NAMALWA (cell line): ENCODE measurements at regions not wholly inside any gene's neighbourhood (a gene's known extent, or its start where the extent isn't known, plus 50 kb on each side); places are given as distances from the start of the nearest gene placed in this dataset.

Experiments
- DNase-seq: peaks from one replicate; pipeline ENCODE4 v3.0.0-alpha.2; 2015; ENCODE audit warnings: low spot score

DNA sequence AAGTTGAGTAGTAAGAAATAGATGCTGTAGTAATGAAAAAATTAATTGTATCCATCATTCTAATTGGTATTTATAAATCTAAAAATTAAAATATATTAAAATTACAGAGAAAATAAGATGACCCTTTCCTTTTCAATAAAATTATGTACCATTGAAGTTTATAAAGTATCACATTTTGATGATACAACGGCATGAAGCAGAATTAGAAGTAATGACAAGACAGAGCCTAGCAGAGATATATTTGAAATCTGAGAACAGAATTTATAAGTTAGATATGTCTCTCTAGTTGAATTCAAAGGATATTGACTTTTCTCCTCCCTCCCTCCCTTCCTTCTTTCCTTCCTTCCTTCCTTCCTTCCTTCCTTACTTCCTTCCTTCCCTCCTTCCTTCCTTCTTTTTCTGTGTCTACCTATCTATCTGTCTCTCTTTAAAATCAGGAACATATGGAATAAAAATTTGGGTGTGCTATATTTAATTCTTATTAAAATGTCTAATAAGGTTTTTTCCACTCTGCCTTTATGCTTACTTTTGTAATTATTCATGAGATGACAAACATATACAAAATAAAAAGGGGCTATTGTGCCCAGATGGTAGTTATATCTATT, 258.5 kb upstream of the CD180 start:
- no peak for DNase-seq

DNA sequence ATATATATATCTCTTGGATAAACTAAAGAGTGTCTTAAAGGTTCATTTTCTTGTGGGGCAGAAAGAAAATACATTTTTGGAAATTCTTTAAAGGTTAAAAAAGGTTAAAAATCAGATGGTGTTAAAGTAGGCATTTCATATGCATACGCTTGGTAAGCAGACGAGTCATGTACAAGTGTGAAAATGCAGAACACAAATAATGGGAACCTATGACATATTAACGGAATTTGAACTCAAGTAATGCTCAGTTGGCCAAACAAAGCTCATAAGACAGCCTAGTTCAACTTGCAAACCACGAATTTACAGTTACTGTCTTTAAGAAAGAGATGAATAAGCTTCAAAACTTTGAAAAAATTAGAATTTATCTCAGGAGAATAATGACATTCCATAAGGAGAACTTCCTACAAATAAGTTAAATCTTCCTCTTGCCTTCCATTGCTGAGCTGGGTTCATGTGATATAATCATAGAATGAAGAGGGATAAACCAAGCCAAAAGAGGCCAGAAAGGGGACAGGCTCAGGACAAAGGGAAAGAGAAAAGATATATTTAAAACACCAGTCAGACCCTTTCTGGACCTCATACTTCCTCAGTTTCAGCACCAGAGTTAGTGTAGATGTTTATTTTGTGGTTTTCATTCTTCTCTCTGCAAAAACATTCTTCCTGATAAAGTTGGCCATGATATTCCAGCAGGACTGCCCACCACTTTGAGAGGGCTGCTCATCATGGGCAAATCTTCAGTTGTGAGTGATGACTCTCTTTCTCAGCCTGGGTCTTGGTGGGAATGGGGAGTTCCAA, 256.7 kb upstream of the CD180 start:
- no peak for DNase-seq

DNA sequence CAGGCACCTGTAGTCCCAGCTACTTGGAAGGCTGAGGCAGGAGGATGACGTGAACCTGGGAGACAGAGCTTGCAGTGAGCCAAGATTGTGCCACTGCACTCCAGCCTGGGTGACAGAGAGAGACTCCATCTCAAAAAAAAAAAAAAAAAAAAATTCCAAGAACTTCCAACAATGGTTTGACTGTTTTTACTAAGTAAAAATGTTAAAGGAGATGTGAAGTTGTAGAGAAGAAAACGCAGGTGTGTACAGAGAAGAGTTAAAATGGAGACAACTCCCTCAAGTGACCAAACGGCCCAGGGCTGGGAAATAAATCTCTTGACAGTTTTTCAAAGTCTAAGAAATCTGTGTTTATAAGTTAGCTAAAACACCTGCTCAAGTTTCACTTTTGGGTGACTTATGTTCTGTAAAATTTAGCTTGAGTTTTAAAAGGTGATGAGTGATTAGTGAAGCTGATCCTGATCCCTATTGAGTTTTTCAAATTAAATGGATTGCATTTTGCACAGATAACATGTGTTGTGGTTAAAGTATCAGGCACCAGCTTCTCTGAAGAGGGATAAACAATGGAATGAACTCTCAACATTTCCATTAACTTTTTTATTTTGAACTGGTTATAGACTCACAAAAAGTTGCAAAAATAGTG, 255.2 kb upstream of the CD180 start:
- DNase-seq, result no peak

DNA sequence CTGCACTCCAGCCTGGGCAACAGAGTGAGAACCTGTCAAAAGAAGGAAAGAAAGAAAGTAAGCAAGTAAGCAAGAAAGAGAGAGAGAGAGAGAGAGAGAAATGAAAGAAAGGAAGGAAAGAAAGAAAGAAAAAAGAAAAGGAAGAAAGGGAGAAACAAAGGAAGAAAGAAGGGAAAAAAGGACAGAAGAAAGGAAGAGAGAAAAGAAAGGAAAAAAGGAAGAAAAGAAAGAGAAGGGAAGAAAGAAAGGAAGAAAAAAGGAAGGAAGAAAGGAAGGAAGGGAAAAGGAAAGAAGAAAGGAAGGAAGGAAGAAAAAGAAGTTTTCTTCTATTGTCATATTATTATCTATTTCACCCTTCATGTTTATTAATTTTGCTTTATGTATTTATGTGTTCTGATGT, 251.1 kb upstream of the CD180 start:
- no peak for DNase-seq

DNA sequence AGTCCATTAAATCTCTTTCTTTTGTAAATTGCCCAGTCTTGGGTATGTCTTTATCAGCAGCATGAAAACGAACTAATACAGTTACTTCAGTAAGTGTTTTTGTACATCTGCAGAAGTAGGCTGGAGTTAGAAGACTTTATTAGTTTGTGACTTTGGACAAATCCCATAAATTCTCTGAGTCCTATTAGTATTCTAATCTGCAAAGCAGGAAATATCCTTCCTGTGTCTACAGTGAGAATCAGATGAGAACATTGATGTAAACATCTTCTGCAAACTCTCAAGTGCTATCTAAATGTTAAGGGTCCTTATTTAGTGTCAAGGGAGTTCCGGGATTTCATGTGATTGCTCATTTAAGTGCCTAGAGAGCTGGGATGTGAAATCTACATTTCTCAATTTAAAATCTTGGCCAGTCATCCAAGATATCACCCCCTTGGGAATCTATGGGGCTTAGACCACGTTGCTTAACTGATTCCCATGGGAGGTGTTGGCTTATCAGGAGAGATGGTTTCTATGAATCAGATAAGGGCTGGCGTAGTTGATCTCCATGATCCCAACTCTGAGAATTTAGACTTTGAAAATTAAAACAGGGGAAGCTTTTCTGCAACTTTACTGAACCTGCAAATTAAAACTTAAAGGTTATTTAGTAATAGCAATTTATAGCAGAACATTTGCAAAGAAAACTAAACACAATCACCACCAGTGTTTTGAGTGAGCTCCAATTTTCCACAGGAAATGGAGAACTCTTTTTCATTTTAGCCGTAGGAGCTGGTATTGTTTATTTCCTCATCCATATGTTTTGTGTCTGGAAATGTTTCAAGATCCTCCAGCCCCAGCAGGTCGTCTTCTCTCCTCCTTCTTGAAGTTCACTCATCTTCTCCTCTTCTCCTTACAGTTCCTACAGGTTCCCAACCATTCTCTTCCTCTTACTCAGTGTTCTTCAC, 241.6 kb upstream of the CD180 start:
- DNase-seq, result no peak

DNA sequence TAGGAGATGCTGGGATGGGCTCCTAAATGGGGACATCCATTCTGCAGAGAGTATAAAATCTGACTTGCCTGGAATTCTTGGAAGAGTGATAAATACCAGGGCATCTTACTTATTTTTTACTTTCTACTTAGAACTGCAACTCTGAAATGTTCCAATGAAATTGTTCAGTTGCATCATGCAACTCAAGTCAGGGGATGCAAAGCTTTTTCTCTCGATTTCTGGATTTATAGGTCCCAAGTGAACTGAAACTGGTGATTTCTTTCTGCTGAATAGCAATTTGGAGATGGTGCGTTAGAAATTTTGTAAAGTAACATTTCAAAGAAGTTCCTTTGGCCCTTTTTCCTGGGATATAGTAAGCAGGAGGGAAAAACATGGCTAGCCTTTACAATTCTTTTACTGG, 238.4 kb upstream of the CD180 start:
- no peak for DNase-seq

DNA sequence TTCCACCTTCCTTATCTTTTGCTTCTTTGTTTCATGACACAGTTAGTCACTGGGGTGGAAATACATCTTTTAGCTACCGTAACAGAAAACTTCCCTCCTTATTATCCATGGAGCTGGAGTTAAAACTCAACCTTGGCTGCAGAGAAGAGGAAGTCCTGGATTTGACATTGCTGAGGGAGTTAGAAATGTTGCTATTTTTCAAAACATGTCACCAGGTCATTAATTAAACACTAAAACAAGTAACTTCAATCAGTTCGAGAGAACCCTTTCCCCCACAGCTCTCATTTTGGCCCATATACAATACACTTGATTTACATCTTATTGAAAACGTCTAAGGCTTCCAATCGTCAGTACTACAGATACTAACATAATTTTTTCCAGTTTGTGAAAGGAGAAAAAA, 237.9 kb upstream of the CD180 start:
- no peak for DNase-seq

DNA sequence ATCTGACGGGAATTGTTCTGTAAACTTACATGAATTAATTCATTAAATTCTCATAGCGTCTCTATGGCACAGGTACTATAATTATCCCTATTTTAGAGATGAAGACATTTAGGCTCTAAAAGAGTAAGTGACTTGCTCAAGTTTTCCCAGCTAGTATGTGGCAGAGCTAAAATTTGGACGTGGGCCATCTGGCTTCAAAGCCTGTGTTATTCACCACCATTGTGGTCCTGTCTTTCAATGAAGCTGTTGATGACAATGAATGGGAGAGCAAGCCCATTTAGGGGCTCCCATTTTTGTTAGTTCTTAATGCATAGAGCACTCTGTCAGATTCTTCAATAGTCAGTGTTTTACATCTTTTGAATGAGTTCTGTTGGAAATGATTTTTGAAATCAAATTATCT, 236.0 kb upstream of the CD180 start:
- DNase-seq, result no peak

DNA sequence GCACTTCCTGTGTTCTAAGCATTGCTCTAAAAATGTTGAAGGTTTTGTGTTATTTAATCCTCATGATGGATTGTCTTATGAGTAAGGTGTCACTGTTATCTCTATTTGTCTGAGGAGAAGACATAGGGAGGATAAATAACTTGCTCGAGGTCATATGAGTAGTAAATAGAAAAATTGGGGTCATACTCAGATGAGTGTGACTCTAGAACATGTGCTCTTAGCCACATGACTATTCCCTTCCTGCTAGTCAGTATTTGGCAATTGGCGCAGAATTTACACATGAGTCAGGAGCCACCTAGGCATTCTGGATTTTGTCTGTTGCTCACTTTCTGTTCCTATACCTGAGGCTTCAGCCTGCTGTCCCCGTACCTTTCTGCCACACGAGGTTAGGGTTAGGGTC, 234.6 kb upstream of the CD180 start:
- DNase-seq, result no peak

DNA sequence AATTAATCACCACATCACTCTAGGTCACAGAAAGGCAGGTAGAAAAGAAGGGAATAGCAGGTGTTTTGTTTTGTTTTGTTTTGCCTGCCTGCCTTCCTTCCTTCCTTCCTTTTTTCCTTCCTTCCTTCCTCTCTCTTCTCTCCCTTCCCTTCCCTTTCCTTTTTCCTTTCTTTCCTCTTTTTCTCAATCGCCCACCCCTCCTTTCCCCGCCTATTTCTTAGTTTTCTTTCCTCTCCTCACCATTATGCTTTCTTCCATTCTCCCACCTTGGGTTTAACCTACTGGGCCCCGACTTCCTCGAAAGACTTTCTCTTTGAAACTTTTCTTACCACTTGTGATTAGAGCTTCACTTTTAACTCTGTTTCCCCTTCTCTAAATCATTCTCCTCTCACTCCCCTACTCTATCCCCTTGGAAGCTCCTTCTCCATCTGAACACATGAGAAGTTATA, 231.3 kb upstream of the CD180 start:
- DNase-seq, result no peak

DNA sequence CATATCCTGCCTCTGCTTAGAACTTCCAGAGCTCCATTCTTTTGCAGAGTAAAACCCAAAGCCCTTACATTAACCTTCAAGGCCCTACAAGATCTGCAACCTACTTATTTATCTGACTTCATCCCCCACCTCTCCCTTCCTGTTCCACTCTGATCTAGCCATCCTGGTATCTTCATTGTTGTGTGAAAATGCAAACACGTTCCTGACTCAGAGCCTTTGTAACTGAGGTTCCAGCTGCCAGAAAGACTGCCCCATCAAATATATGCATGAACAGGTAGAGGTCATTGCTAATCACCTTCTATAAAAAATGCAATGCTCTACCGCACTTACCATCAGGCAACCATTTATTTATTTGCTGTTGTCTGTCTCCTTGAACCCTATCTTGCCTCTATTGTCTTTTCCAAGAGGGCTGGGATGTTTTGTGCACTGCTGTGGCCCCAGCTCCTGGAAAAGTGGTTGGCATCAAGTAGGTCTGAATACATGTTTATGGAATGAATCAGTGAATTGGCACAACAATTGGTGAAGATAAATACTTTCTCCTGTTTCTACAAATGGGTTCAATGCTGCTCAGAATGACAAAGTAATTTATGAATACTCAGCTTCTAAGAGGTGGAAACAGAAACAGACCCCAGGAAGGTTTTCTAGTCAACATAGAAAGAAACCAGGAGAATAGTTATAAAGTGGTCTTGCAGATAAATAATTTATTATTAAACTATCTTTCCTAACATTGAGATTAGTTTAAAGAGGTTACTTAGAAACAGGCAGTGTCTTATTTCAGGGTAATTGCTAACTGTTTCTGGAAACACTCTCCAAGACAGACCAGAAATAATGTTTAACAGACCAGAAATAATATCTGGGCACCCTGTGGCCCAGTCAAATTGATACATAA, 230.6 kb upstream of the CD180 start:
- DNase-seq, result no peak

DNA sequence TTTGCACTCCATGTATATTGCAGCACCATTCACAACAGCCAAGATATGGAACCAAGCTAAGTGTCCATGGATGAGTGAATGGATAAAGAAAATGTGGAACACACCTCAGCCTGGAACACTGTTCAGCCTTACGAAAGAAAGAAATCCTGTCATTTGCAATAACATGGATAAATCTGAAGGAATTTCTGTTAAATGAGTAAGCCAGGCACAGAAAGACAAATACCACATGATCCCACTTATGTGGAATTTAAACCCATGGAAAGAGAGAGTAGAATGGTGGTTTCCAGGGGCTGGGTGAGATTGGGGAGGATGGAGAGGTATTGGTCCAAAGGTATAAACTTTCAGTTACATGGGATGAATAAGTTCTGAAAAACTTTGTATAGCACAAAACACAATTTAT, 228.9 kb upstream of the CD180 start:
- no peak for DNase-seq

DNA sequence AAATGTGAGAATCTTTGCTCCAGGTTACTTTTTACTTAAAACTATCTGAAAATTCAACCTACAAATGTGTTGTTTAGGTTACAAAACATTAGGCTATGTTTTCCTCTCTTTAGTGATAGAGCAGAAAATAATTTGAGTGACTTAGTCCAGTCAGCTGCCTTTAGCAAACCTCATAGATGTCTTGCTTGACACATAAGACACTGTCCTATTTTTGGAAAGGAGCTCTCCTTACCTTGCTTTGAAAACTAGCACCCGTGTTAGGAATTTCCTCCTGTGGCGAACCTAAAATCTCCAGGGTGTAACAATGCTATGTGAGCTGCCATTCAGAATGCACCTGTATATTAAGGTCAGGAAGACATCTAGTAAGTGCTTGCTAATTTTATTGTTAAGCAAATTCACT, 221.2 kb upstream of the CD180 start:
- no peak for DNase-seq

DNA sequence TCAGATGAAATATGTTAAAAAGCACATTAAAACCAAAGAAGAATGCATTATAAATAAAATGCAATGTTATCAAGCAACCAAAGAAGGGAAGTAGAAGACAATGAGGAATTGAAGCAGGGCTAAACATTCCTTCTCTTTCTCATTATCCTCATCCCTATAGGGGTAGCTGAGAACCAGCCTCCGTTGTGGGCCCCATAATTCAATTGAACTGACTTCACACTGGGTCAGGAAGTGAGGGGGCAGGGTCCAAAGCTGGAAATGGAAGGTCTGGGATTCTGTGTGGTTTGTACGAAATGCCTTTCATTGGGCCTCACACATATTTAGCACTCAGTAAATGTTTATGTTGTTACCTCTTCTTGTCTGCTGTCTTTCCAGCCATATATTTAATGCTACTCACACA, 220.4 kb upstream of the CD180 start:
- no peak for DNase-seq

DNA sequence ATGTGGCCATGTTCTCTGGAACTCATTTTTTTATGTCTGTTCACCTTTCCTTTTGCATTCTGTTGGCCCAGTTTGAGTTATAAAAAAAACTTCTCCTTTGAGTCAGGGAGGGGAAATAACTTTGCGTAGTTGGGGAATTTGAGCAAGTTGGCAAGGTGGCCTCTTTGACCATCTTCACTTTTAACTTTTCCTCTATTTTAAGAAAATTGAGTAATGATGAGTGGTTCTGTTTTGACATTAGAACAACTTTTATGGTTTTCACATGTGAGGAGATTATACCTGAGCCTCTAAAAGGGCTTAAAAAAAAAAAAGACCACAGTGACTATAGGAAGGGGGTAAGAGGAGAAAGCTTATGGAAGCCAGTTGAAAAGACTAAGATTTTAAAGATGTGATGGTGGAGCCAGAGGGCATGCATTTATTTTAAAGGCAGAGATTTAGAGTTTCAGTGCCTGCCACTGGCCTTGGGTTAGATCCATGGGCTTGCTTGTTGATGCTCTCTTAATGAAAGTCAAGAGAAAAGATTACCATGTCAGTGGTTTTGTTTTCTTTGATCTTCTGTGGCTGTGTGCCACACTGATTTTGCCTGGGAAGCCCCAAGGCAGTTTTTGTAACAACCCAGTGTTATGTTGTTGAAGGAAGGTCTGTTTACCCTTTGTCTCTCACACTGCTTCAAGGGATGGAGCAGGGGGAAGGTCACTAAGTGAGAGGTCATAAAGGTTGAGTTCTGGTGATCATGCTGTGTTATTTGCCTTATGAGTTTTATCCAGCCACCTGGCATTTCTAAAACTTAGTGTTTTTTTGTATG, 219.7 kb upstream of the CD180 start:
- no peak for DNase-seq

DNA sequence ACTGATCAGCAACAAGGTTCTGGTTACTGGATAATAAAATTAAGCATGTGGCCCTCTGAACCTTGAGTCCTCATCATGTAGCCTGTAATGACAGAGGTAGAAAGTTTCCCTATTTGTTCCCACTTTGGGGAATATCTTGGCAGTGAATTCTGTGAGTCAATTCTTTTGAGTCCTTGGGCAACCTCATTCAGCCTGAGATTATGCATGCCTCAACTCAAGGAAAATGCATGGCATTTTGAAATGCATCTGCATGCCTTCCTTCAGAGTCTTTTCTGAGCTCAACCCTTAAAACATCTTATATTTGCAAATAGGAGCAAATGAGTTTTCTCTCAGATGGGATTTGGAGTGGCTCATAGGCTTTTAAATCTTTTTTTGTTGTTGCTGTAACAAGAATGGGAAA, 218.1 kb upstream of the CD180 start:
- no peak for DNase-seq

DNA sequence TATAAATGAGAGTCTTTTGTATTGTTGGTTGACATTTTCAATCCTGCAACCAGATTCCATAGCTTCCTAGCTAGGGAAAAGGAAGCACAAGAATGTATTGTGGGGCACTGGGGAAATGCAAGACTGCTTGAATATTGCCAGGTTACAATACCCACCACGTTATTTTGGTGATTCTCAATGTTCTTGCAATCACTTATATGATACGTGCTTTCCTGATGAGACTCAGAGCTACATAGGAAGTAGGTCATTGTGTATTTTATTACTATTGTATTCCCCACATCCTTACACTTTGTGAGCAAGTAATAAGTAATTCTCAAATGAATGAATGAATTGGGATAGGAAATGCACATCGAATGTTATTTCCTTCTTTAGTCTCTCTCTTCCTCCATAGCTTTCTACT, 217.1 kb upstream of the CD180 start:
- DNase-seq, result no peak

DNA sequence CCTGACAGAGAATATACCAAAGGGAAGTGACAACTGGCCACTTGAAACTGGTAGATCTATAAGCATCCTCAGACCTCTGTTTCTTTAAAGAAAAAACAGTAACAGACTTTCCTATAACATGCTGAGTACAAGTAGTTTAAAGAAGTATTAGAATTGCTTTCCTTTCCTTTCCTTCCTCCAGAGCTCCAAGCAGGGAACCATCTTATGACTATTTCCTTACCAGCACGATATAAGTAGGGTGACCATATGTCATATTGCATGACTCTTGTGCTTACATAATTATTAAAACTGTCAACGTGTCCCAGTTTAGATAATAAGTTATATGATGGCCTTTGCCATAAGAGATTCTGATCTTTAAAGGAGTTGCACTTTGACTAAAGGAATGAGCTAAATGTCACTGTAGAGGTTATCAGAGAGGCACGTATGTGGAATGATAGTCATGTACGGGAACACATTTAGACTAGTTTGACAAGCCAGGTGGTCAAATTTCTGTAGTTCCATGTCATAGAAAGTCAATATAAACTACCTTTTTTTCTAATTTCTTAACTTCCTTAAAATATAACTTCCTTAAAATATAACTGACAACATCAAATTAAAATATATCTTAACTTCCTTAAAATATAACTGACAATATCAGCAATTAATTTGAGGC, 212.7 kb upstream of the CD180 start:
- no peak for DNase-seq

DNA sequence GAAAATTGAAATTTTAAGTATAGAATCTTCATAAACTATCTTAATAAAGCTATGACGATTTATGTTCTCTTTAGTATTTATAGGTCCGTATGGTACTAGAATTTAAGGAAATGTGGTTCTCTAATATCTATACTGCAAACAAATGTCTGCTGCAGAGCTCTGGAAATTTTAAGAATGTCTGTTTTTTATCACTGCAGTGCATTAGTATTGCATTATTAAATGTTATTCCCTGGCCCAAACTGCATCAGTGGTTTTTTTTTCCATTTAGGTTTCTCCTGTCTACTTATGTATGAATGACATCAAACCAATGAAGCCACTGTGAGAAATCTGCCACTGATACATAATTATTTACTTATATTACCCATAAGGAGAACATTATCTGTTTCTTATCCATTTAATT, 211.4 kb upstream of the CD180 start:
- DNase-seq, result no peak

DNA sequence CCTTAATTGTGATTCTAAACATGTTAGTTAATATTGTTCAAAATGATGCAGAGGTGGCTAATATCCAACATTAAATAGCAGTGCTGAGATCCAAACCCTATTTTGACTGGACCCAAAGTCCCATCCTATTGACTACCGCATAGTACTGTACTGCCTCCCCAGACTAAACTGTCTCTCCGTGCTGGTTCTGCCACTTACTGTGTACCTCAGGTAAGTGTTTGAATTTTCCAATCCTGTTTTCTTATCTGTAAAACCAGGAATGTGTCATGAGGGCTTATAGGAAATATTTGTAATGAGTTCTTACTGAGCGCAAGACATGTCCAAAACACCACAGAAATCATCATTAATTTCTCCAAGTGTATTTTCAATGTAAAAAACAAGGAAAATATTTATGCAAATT, 209.2 kb upstream of the CD180 start:
- no peak for DNase-seq
